HG03039 (cell line): ENCODE measurements at regions not wholly inside any gene's neighbourhood (a gene's known extent, or its start where the extent isn't known, plus 50 kb on each side); places are given as distances from the start of the nearest gene placed in this dataset.
"Not testable (repeated sequence)": the region's sequence is repeated elsewhere in the genome, so short reads cannot be mapped to it uniquely, and the experiment has no call there.

Experiments
- ATAC-seq: cut with Tn5 transposase; IDR thresholded peaks from one replicate; pipeline ENCODE4 v1.9.1; 2021; ENCODE audit warnings: mild to moderate bottlenecking, moderate library complexity; ENCODE audit not compliant: unreplicated experiment

GRCh38 chr3:87507753-87508152, 231.4 kb upstream of the POU1F1 start:
- no peak for ATAC-seq

- ATAC-seq, result peak; percentile 86
These were observed 227.6 kb upstream of the POU1F1 start for GRCh38 chr3:87503900-87504498.

GRCh38 chr3:87501076-87501475, 224.7 kb upstream of the POU1F1 start:
- ATAC-seq, result no peak

GRCh38 chr3:87498358-87499080, 222.1 kb upstream of the POU1F1 start:
- ATAC-seq, result no peak

DNA sequence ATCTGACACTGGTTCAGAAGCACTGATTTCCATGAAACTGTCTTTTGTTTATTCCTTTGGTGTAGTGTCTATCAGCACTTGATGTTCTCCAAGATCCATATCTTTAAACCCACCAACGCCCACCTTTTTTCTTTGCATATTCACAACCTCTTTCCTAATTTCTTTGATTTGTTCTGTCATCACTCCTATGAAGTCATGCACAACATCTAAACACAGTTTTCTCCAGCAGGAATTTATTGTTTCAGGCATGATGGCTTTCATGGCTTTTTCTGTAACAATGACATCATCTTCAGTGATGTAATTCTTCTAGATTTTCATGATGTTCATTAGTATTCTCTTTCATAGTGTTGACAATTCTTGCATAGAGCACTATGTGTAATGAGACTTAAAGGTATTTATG, 219.6 kb upstream of the POU1F1 start:
- no peak for ATAC-seq

DNA sequence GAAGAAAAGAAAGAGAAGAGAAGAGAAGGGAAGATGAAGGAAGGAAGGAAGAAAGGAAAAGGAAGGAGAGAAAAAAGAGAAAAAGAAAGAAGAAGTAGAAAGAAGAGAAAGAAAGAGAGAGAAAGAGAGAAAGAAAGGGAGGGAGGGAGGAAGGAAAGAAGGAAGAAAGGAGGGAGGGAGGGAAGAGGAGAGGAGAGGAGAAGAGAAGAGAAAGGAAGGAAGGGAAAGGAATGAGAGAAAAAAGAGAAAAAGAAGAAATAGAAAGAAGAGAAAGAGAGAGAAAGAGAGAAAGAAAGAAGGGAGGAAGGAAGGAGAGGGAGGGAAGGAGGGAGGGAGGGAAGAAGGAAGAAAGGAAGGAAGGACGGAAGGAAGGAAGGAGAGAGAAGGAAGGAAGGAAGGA, 217.9 kb upstream of the POU1F1 start:
- ATAC-seq, result no peak

DNA sequence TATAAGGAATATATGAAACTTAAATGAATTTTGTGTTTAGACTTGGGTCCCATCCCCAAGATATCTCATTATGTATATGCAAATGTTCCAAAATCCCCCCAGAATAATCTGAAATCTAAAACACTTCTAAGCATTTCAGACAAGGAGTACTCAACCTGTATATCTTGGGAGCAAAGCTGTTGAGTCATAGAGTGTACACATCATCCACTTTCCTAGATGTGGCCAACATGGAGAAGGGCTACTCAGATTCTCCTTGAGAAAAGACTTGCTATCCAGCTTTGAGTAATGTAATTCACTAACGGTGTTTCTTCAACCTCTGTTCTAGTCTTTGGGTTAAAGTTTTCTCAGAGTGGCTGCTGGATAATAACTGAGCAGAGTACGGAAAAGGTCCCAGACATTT, 215.5 kb upstream of the POU1F1 start:
- ATAC-seq, result no peak

DNA sequence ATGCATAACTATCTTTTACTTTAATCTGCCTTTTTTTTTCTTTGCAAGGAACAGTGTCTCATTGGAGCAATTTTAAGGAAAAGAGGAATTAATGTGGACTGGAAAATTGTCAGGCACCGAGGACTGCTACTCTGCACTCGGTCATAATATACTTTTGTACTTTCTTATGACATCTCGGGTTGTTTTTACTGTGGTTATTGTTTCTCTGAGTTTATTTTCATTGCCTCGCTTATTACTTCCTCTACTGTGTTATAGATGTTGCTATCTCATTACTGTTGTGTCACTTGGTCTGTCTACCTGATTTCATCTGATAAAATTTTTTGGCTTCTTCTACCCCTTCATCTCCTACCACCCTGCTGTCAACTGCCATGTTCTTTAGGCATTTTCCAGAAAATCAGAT, 213.5 kb upstream of the POU1F1 start:
- ATAC-seq, result no peak

- ATAC-seq, result no peak
These were observed 212.4 kb upstream of the POU1F1 start for GRCh38 chr3:87488765-87489164.

DNA sequence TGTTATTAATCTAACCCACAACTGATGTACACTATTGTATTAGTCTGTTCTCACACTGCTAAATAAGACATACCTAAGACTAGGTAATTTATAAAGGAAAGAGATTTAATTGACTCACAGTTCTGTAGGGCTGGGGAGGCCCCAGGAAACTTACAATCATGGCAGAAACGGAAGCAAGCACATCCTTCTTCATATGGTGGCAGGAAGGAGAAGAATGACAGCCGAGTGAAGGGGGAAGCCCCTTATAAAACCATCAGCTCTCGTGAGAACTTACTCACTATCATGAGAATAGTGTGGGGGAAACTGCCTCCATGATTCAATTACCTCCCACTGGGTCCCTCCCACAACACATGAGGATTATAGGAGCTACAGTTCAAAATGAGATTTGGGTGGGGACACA, 210.3 kb upstream of the POU1F1 start:
- ATAC-seq, result not testable (repeated sequence)

- ATAC-seq, result no peak
These were observed 209.7 kb upstream of the POU1F1 start for GRCh38 chr3:87486115-87486514.

DNA sequence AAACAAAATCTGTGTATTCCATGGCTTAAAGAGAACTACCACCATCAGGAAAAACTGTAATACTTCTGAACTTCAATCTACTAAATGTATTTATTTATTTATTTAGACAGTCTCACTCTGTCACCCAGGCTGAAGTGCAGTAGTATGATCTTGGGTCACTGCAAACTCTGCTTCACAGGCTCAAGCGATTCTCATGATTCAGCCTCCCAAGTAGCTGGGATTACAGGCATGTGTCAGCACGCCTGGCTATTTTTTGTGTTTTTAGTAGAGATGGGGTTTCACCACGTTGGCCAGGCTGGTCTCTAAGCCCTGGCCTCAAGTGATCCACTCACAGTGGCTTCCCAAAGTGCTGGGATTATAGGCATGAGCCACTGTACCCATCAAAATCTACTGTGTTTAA, 202.3 kb upstream of the POU1F1 start:
- no peak for ATAC-seq

- ATAC-seq, result no peak
These were observed 197.6 kb upstream of the POU1F1 start for GRCh38 chr3:87473944-87474343.

- no peak for ATAC-seq
These were observed 192.6 kb upstream of the POU1F1 start for GRCh38 chr3:87468938-87469337.

DNA sequence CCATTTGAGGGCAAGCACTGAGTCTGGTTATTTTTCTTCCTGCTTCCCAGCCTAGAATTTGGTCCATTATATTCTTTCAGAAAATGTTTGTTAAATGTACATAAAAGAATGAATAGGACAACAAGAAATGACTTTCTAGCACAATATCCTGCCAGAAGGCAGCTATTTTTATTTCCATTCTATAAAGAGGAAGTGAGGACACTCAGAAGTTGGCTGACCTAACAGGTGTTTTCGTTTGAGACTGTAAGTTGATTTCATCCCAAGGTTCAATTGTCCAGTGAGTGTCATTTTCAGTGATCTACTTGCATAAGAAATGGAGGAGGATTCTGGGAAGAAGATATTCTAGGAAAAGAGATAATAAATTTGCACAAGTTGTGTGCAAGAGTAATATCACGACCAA, 191.9 kb upstream of the POU1F1 start:
- ATAC-seq, result no peak

DNA sequence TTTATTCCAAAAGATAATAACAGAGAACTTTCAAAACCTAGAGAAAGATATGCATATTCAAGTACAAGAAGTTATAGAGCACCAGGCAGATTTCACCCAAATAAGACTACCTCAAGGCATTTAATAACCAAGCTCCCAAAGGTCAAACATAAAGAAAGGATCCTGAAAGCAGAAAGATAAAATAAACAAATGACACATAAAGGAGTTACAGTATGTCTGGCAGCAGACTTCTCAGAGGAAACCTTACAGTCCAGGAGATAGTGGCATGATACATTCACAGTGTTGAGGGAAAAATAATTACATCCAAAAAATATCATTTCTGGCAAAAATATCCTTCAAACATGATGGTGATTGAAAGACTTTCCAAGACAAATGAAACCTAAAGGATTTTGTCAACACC, 185.8 kb upstream of the POU1F1 start:
- ATAC-seq, result no peak

- ATAC-seq, result no peak
These were observed 185.1 kb upstream of the POU1F1 start for GRCh38 chr3:87461443-87461842.

- ATAC-seq, result no peak
These were observed 184.7 kb upstream of the POU1F1 start for GRCh38 chr3:87461036-87461435.

DNA sequence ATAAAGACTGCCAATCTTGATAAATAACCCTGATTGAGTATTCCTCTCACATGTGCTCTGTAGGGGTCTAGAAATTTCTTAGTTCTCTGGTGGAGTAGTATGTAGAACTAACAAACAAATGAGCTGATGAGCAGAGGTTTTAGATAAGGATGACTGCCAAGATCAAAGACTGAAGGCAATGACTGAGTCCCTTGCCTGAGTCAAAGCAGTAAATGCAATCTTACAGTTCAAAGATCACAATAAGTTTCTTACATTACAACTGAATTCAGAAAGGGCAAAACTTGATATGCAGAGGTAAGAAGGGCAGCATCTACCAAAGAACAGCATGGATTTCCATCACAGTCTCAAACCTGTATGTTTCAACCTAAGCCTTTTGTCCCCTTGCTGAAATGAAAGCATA, 172.2 kb upstream of the POU1F1 start:
- no peak for ATAC-seq

- ATAC-seq, result no peak
These were observed 170.5 kb upstream of the POU1F1 start for GRCh38 chr3:87446849-87447387.

- no peak for ATAC-seq
These were observed 166.1 kb upstream of the POU1F1 start for GRCh38 chr3:87442470-87442869.

DNA sequence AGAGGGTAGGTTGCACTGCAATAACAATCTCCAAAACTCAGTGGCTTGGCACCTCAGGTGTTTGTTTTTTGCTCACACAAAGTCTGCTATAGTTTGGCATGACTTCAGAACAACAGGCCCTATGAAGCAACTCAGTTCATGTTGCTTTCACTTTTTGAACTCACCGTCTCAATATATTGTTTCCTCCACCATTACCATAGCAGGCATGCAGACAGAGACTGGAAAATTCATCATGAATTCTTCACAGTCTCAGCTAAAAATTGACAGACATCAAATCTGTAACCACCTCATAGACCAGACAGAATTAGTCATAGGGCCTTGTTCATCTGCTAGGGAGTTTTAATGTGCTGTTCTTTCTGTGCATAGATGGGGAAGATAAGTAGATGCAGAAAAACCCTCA, 161.4 kb upstream of the POU1F1 start:
- no peak for ATAC-seq
